Endothelial cell of umbilical vein (primary cell): ENCODE measurements at regions not wholly inside any gene's neighbourhood (a gene's known extent, or its start where the extent isn't known, plus 50 kb on each side); places are given as distances from the start of the nearest gene placed in this dataset.

ENCODE experiments used
- BruUV-seq: library from RNA; stranded (reverse); fragments of 400-500 nt; replicated peaks from 2 replicates; lab custom pipeline; 2021; lab: Mats Ljungman, UMichigan
- CTCF ChIA-PET: fragments of 300-600, 350-600 bp; sonication (Branson Sonifier 250); formaldehyde crosslinking; loops from one replicate; lab custom pipeline; 2021; ENCODE audit warnings: antibody characterized with exemption, inconsistent platforms; lab: Charles Lee
- POLR2A ChIA-PET: fragments of 300-600, 350-600 bp; sonication (Branson Sonifier 250); formaldehyde crosslinking; loops from one replicate; lab custom pipeline; 2021; ENCODE audit warnings: antibody characterized with exemption, inconsistent platforms; lab: Charles Lee
- DNase-seq: peaks from one replicate; pipeline ENCODE4 v3.0.0-alpha.2; 2011; ENCODE audit warnings: low read depth, low spot score
- FAIRE-seq: peaks from 2 replicates; lab custom pipeline; 2011; peaks lifted over from hg19 to GRCh38; lab: Jason Lieb, UNC
- H2AFZ ChIP-seq: 2 replicates; pipeline ENCODE4 v1.6.0; 2012; ENCODE audit warnings: low read depth, low read length, control low read depth, inconsistent platforms
- H3K27ac ChIP-seq: 2 replicates; pipeline ENCODE4 v1.5.1; 2011; ENCODE audit warnings: low read depth, mild to moderate bottlenecking, control low read depth, low read length, moderate library complexity; ENCODE audit not compliant: insufficient read depth
- H3K27me3 ChIP-seq, 2 experiments: 2 replicates each; pipeline versions ENCODE4 v1.6.0 to v1.6.1; 2011; ENCODE audit warnings: low read length in 2 of 2, mixed read lengths in 1 of 2; ENCODE audit not compliant: control insufficient read depth in 2 of 2, insufficient read depth in 2 of 2
- H3K36me3 ChIP-seq, 2 experiments: 2 replicates in 1 of 2; 3 replicates in 1 of 2; pipeline ENCODE4 v1.5.1; 2011; ENCODE audit warnings: low read length in 2 of 2, mild to moderate bottlenecking in 1 of 2, moderate library complexity in 1 of 2; ENCODE audit not compliant: control insufficient read depth in 2 of 2, insufficient read depth in 2 of 2; ENCODE audit errors: extremely low read depth in 1 of 2
- H3K4me1 ChIP-seq: 3 replicates; pipeline ENCODE4 v1.5.1; 2011; ENCODE audit warnings: mild to moderate bottlenecking, low read length; ENCODE audit not compliant: control insufficient read depth, insufficient read depth; ENCODE audit errors: extremely low read depth
- H3K4me2 ChIP-seq: 2 replicates; pipeline ENCODE4 v1.6.1; 2011; ENCODE audit warnings: low read length, control low read depth, mixed read lengths; ENCODE audit not compliant: insufficient read depth
- H3K4me3 ChIP-seq, 3 experiments: fragments of 200-600 bp in 1 of 3; sonication (generic), shearing (Covaris generic) in 1 of 3; replicated peaks in 1 of 3; 2 replicates each; pipeline ENCODE4 v1.5.1; 2011 to 2016; ENCODE audit warnings: control low read depth in 3 of 3, low read length in 3 of 3, mild to moderate bottlenecking in 2 of 3, inconsistent platforms in 1 of 3, low read depth in 1 of 3, moderate library complexity in 1 of 3; ENCODE audit not compliant: insufficient read depth in 1 of 3
- H3K79me2 ChIP-seq: 2 replicates; pipeline ENCODE4 v1.6.0; 2012; ENCODE audit warnings: low read length, inconsistent platforms; ENCODE audit not compliant: control insufficient read depth, insufficient read depth
- H3K9ac ChIP-seq: replicated peaks from 2 replicates; pipeline ENCODE3; 2011; ENCODE audit warnings: low read length, control low read depth; ENCODE audit not compliant: insufficient read depth; ENCODE audit errors: extremely low read depth
- H3K9me1 ChIP-seq: replicated peaks from 3 replicates; pipeline ENCODE4 v1.6.0; 2011; ENCODE audit warnings: mild to moderate bottlenecking, low read length; ENCODE audit not compliant: control insufficient read depth, insufficient read depth; ENCODE audit errors: extremely low read depth
- H3K9me3 ChIP-seq: replicated peaks from 2 replicates; pipeline ENCODE4 v1.5.1; 2012; ENCODE audit warnings: low read length, inconsistent platforms; ENCODE audit not compliant: control insufficient read depth, insufficient read depth
- H4K20me1 ChIP-seq: replicated peaks from 2 replicates; pipeline ENCODE3; 2011; ENCODE audit warnings: mild to moderate bottlenecking, low read length; ENCODE audit not compliant: control insufficient read depth, insufficient read depth; ENCODE audit errors: extremely low read depth
- EZH2 ChIP-seq: IDR thresholded peaks from 2 replicates; pipeline ENCODE4 v1.6.1; 2012; ENCODE audit warnings: borderline replicate concordance, low read depth, mild to moderate bottlenecking, moderate library complexity, low read length, inconsistent platforms; ENCODE audit not compliant: severe bottlenecking
- FOS ChIP-seq: IDR thresholded peaks from 2 replicates; pipeline ENCODE4 v1.6.1; 2011; ENCODE audit warnings: mild to moderate bottlenecking, low read length, moderate library complexity, borderline replicate concordance; ENCODE audit not compliant: insufficient read depth
- GATA2 ChIP-seq: IDR thresholded peaks from 2 replicates; pipeline ENCODE4 v1.7.0; 2011; ENCODE audit warnings: low read depth, mild to moderate bottlenecking, moderate library complexity, mixed read lengths, low read length; ENCODE audit not compliant: insufficient read length, insufficient read depth
- JUN ChIP-seq: IDR thresholded peaks from 2 replicates; pipeline ENCODE4 v1.6.1; 2011; ENCODE audit warnings: borderline replicate concordance, low read depth; ENCODE audit not compliant: insufficient read length, insufficient read depth
- MYC ChIP-seq: IDR thresholded peaks from one replicate; pipeline ENCODE4 v1.6.1; 2011; ENCODE audit warnings: mild to moderate bottlenecking, low read depth, low read length
- POLR2A ChIP-seq: IDR thresholded peaks from 2 replicates; pipeline ENCODE4 v1.6.1; 2012; ENCODE audit warnings: low read depth, mild to moderate bottlenecking, control low read depth, low read length
- POLR2AphosphoS5 ChIP-seq: IDR thresholded peaks from 2 replicates; pipeline ENCODE4 v1.6.1; 2012; ENCODE audit warnings: low read depth, mild to moderate bottlenecking, control low read depth, low read length, moderate library complexity; ENCODE audit not compliant: insufficient read depth
- dilution Hi-C: fragments of 300-500 bp; cut with MboI; formaldehyde crosslinking; loops from one replicate; pipeline ENCODE4 v1.15.0; 2019; ENCODE audit warnings: low sequenced_read_pairs; ENCODE audit not compliant: extremely low pct_ligation_motif_present
- intact Hi-C: fragments of 100-400 bp; cut with micrococcal nuclease; formaldehyde crosslinking; loops from one replicate; pipeline ENCODE4 v1.10.0; 2022
- TF ChIP-seq, protein P1 (sequence below), 2 donors: IDR thresholded peaks; 1 replicate in 1 of 2; 2 replicates in 1 of 2; pipeline ENCODE4 v1.5.1; 2011; ENCODE audit warnings: low read length in 2 of 2, mild to moderate bottlenecking in 2 of 2, moderate library complexity in 2 of 2, control low read depth in 1 of 2, inconsistent platforms in 1 of 2, low read depth in 1 of 2; ENCODE audit not compliant: insufficient read depth in 1 of 2; ENCODE audit errors: extremely low read depth in 1 of 2
- TF ChIP-seq, protein P2 (sequence below): IDR thresholded peaks from 2 replicates; pipeline ENCODE4 v1.6.1; 2011; ENCODE audit not compliant: insufficient read depth, insufficient read length

DNA sequence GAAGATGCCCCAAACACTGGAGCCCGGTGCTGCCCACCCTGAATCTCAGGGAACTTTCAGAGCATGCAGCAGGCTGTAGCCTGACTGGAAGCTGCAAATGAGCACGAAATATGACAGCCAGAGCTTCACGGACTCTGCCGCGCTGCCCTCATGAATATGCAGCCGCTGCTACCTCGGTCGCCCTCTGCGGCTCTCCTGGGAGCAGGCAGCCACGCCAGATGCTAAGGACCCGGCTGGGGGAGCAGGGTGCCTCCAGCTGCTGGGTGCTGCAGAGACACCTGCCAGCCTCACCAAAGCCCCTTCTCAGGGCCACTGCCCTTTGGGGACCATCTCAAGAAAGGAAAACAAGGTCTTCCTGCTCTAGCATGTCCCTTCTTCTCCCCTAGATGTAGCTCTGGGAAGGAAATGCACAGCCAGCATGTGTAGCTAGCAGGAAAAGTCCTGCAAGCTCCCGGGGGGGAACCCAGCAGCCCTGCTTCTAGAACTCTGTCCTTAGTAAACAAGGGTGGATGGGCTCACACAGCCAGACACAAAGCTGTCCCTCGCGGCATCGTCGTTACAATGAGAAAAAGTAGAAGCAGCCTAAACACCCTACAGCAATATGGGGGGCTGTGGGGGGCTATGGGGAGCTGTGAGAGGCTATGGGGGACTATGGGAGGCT is 56.8 kb upstream of the OLFM1 start:
- no peaks in the 10 kb centered on the region for H3K36me3 ChIP-seq
- no peaks in the 10 kb centered on the region for H3K9me3 ChIP-seq
- no peak overlapping the region for H3K4me2 ChIP-seq
- H3K79me2 ChIP-seq: no peaks in the 10 kb centered on the region
- no peak overlapping the region for H3K4me3 ChIP-seq
- no TSS peak for BruUV-seq
- H4K20me1 ChIP-seq: no peaks in the 10 kb centered on the region
- FAIRE-seq (no peak), DNase-seq (no peak)
- dilution Hi-C loops (no loop called here), intact Hi-C loops (no loop called here)
- no peak overlapping the region for H2AFZ ChIP-seq
- POLR2A ChIA-PET: no interaction called here
- CTCF ChIA-PET: no interaction called here
- H3K9ac ChIP-seq: no peak overlapping the region
- H3K9me1 ChIP-seq: no peaks in the 10 kb centered on the region
- TF ChIP-seq POLR2AphosphoS5 (no peak), MYC (no peak), POLR2A (no peak), EZH2 (no peak), GATA2 (no peak), FOS (no peak), JUN (no peak)
- TF ChIP-seq, protein P1, sequence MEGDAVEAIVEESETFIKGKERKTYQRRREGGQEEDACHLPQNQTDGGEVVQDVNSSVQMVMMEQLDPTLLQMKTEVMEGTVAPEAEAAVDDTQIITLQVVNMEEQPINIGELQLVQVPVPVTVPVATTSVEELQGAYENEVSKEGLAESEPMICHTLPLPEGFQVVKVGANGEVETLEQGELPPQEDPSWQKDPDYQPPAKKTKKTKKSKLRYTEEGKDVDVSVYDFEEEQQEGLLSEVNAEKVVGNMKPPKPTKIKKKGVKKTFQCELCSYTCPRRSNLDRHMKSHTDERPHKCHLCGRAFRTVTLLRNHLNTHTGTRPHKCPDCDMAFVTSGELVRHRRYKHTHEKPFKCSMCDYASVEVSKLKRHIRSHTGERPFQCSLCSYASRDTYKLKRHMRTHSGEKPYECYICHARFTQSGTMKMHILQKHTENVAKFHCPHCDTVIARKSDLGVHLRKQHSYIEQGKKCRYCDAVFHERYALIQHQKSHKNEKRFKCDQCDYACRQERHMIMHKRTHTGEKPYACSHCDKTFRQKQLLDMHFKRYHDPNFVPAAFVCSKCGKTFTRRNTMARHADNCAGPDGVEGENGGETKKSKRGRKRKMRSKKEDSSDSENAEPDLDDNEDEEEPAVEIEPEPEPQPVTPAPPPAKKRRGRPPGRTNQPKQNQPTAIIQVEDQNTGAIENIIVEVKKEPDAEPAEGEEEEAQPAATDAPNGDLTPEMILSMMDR (IDR thresholded peaks at IDR 0.05; ENCODE audit: extremely low read depth in 1 of 2, insufficient read depth in 1 of 2, low read depth in 1 of 2, low read length in 2 of 2): no peak
- TF ChIP-seq, protein P2, sequence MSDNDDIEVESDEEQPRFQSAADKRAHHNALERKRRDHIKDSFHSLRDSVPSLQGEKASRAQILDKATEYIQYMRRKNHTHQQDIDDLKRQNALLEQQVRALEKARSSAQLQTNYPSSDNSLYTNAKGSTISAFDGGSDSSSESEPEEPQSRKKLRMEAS: no peak
- no peak overlapping the region for H3K27ac ChIP-seq
- no peaks in the 10 kb centered on the region for H3K4me1 ChIP-seq
- no peaks in the 10 kb centered on the region for H3K27me3 ChIP-seq
